Neuron (in vitro differentiated cells): ENCODE measurements at regions not wholly inside any gene's neighbourhood (a gene's known extent, or its start where the extent isn't known, plus 50 kb on each side); places are given as distances from the start of the nearest gene placed in this dataset.

Experiments used
- H2AFZ ChIP-seq: one replicate; pipeline ENCODE4 v1.6.1; 2013; ENCODE audit warnings: low read depth, mild to moderate bottlenecking, inconsistent platforms, low read length, moderate library complexity
- H3K27me3 ChIP-seq: one replicate; pipeline ENCODE4 v1.6.1; 2013; ENCODE audit warnings: low read length; ENCODE audit not compliant: insufficient read depth
- H3K36me3 ChIP-seq: one replicate; pipeline ENCODE4 v1.6.1; 2013; ENCODE audit warnings: low read length; ENCODE audit not compliant: insufficient read depth
- H3K4me1 ChIP-seq: one replicate; pipeline ENCODE4 v1.6.1; 2013; ENCODE audit warnings: low read length; ENCODE audit not compliant: insufficient read depth
- H3K4me3 ChIP-seq: 2 replicates; pipeline ENCODE4 v1.5.1; 2013; ENCODE audit warnings: mild to moderate bottlenecking, low read length, moderate library complexity
- H3K9me3 ChIP-seq: one replicate; pipeline ENCODE4 v1.6.1; 2013; ENCODE audit warnings: low read length

- no peaks in the 10 kb centered on the region for H3K36me3 ChIP-seq
- H3K27me3 ChIP-seq, result no peaks in the 10 kb centered on the region
- H3K4me3 ChIP-seq, result no peak overlapping the region
- H3K4me1 ChIP-seq, result no peaks in the 10 kb centered on the region
- H3K9me3 ChIP-seq, result no peaks in the 10 kb centered on the region
- no peak overlapping the region for H2AFZ ChIP-seq
Measured at GRCh38 chr2:51401546-51401945, 369.6 kb upstream of the NRXN1 start.

GRCh38 chr2:51387235-51387634 is 355.3 kb upstream of the NRXN1 start:
- H3K36me3 ChIP-seq, result no peaks in the 10 kb centered on the region
- H3K4me1 ChIP-seq, result no peaks in the 10 kb centered on the region
- H3K4me3 ChIP-seq, result no peak overlapping the region
- no peaks in the 10 kb centered on the region for H3K27me3 ChIP-seq
- H2AFZ ChIP-seq, result no peak overlapping the region
- no peaks in the 10 kb centered on the region for H3K9me3 ChIP-seq

GRCh38 chr2:51379997-51380396 is 348.1 kb upstream of the NRXN1 start:
- no peaks in the 10 kb centered on the region for H3K4me1 ChIP-seq
- no peak overlapping the region for H3K4me3 ChIP-seq
- H2AFZ ChIP-seq, result no peak overlapping the region
- H3K9me3 ChIP-seq, result no peaks in the 10 kb centered on the region
- H3K36me3 ChIP-seq, result no peaks in the 10 kb centered on the region
- H3K27me3 ChIP-seq, result no peaks in the 10 kb centered on the region

- Histone ChIP-seq H2AFZ (no peak overlapping the region), H3K36me3 (no peaks in the 10 kb centered on the region), H3K4me3 (no peak overlapping the region), H3K27me3 (no peaks in the 10 kb centered on the region), H3K4me1 (no peaks in the 10 kb centered on the region), H3K9me3 (no peaks in the 10 kb centered on the region)
Measured at GRCh38 chr2:51368250-51368649, 336.3 kb upstream of the NRXN1 start.

- no peaks in the 10 kb centered on the region for H3K27me3 ChIP-seq
- no peaks in the 10 kb centered on the region for H3K9me3 ChIP-seq
- no peak overlapping the region for H2AFZ ChIP-seq
- H3K4me1 ChIP-seq, result no peaks in the 10 kb centered on the region
- no peak overlapping the region for H3K4me3 ChIP-seq
- H3K36me3 ChIP-seq, result no peaks in the 10 kb centered on the region
Measured at GRCh38 chr2:51350100-51350499, 318.2 kb upstream of the NRXN1 start.

- no peak overlapping the region for H2AFZ ChIP-seq
- H3K4me1 ChIP-seq, result no peaks in the 10 kb centered on the region
- no peak overlapping the region for H3K4me3 ChIP-seq
- H3K27me3 ChIP-seq, result no peaks in the 10 kb centered on the region
- H3K36me3 ChIP-seq, result no peaks in the 10 kb centered on the region
- no peaks in the 10 kb centered on the region for H3K9me3 ChIP-seq
Measured at GRCh38 chr2:51344886-51345285, 313.0 kb upstream of the NRXN1 start.

GRCh38 chr2:51335087-51336058 is 303.4 kb upstream of the NRXN1 start:
- no peaks in the 10 kb centered on the region for H3K9me3 ChIP-seq
- no peaks in the 10 kb centered on the region for H3K36me3 ChIP-seq
- no peaks in the 10 kb centered on the region for H3K4me1 ChIP-seq
- no peak overlapping the region for H2AFZ ChIP-seq
- H3K27me3 ChIP-seq, result no peaks in the 10 kb centered on the region
- H3K4me3 ChIP-seq, result no peak overlapping the region

GRCh38 chr2:51329512-51329911 is 297.6 kb upstream of the NRXN1 start:
- Histone ChIP-seq H3K4me3 (no peak overlapping the region), H3K36me3 (no peaks in the 10 kb centered on the region), H3K4me1 (no peaks in the 10 kb centered on the region), H3K9me3 (no peaks in the 10 kb centered on the region), H2AFZ (no peak overlapping the region), H3K27me3 (no peaks in the 10 kb centered on the region)

- no peaks in the 10 kb centered on the region for H3K27me3 ChIP-seq
- H3K9me3 ChIP-seq, result no peaks in the 10 kb centered on the region
- H3K4me3 ChIP-seq, result no peak overlapping the region
- no peaks in the 10 kb centered on the region for H3K36me3 ChIP-seq
- H3K4me1 ChIP-seq, result peaks cover 2% of the 10 kb centered on the region
- no peak overlapping the region for H2AFZ ChIP-seq
Measured at GRCh38 chr2:51324051-51324450, 292.1 kb upstream of the NRXN1 start.

- Histone ChIP-seq H3K4me3 (no peak overlapping the region), H3K9me3 (no peaks in the 10 kb centered on the region), H3K36me3 (no peaks in the 10 kb centered on the region), H2AFZ (no peak overlapping the region), H3K27me3 (no peaks in the 10 kb centered on the region), H3K4me1 (peaks cover 2% of the 10 kb centered on the region)
Measured at GRCh38 chr2:51322613-51323012, 290.7 kb upstream of the NRXN1 start.

GRCh38 chr2:51304311-51304710 is 272.4 kb upstream of the NRXN1 start:
- Histone ChIP-seq H2AFZ (no peak overlapping the region), H3K9me3 (no peaks in the 10 kb centered on the region), H3K4me1 (no peaks in the 10 kb centered on the region), H3K4me3 (no peak overlapping the region), H3K36me3 (no peaks in the 10 kb centered on the region), H3K27me3 (no peaks in the 10 kb centered on the region)

- Histone ChIP-seq H3K36me3 (no peaks in the 10 kb centered on the region), H3K27me3 (no peaks in the 10 kb centered on the region), H2AFZ (no peak overlapping the region), H3K9me3 (no peaks in the 10 kb centered on the region), H3K4me1 (no peaks in the 10 kb centered on the region), H3K4me3 (no peak overlapping the region)
Measured at GRCh38 chr2:51301381-51301780, 269.4 kb upstream of the NRXN1 start.

GRCh38 chr2:51299370-51299769 is 267.4 kb upstream of the NRXN1 start:
- H2AFZ ChIP-seq, result no peak overlapping the region
- no peak overlapping the region for H3K4me3 ChIP-seq
- no peaks in the 10 kb centered on the region for H3K9me3 ChIP-seq
- no peaks in the 10 kb centered on the region for H3K4me1 ChIP-seq
- no peaks in the 10 kb centered on the region for H3K36me3 ChIP-seq
- no peaks in the 10 kb centered on the region for H3K27me3 ChIP-seq

- H3K4me1 ChIP-seq, result no peaks in the 10 kb centered on the region
- no peak overlapping the region for H2AFZ ChIP-seq
- no peak overlapping the region for H3K4me3 ChIP-seq
- no peaks in the 10 kb centered on the region for H3K27me3 ChIP-seq
- H3K9me3 ChIP-seq, result no peaks in the 10 kb centered on the region
- H3K36me3 ChIP-seq, result no peaks in the 10 kb centered on the region
Measured at GRCh38 chr2:51297488-51297887, 265.6 kb upstream of the NRXN1 start.
